GM12864 (cell line): ENCODE measurements at regions not wholly inside any gene's neighbourhood (a gene's known extent, or its start where the extent isn't known, plus 50 kb on each side); places are given as distances from the start of the nearest gene placed in this dataset.

Source experiments
- DNase-seq: peaks from one replicate; pipeline ENCODE4 v3.0.0-alpha.2; 2011; ENCODE audit warnings: low read depth
- H3K4me3 ChIP-seq: 2 replicates; pipeline ENCODE4 v1.5.1; 2011; ENCODE audit warnings: mild to moderate bottlenecking, low read depth, low read length, control low read depth
- TF ChIP-seq, protein P1 (sequence below): IDR thresholded peaks from 2 replicates; pipeline ENCODE4 v1.5.1; 2011; ENCODE audit warnings: low read depth, mild to moderate bottlenecking, moderate library complexity, low read length, control low read depth, inconsistent platforms; ENCODE audit errors: missing control alignments

DNA sequence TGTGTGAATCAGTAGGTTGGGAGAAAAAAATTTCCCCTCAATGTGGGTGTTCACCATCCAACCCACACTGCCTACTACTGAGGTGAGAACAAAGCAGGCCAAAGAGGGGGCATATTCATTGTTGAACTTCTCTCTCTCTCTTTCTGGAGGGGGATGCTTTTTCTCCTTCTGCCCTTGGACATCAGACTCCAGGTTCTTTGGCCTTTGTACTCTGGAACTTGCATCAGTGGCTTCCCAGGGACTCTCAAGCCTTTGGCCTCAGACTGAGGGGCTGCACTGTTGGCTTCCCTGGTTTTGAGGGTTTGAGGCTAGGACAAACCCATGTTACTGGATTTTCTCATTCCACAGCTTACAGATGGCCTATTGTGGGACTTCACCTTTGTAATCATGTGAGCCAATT lies 417.2 kb downstream of the ELAVL2 start:
- no peak for DNase-seq
- H3K4me3 ChIP-seq = no peak overlapping the region
- TF ChIP-seq, protein P1, sequence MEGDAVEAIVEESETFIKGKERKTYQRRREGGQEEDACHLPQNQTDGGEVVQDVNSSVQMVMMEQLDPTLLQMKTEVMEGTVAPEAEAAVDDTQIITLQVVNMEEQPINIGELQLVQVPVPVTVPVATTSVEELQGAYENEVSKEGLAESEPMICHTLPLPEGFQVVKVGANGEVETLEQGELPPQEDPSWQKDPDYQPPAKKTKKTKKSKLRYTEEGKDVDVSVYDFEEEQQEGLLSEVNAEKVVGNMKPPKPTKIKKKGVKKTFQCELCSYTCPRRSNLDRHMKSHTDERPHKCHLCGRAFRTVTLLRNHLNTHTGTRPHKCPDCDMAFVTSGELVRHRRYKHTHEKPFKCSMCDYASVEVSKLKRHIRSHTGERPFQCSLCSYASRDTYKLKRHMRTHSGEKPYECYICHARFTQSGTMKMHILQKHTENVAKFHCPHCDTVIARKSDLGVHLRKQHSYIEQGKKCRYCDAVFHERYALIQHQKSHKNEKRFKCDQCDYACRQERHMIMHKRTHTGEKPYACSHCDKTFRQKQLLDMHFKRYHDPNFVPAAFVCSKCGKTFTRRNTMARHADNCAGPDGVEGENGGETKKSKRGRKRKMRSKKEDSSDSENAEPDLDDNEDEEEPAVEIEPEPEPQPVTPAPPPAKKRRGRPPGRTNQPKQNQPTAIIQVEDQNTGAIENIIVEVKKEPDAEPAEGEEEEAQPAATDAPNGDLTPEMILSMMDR = no peak

DNA sequence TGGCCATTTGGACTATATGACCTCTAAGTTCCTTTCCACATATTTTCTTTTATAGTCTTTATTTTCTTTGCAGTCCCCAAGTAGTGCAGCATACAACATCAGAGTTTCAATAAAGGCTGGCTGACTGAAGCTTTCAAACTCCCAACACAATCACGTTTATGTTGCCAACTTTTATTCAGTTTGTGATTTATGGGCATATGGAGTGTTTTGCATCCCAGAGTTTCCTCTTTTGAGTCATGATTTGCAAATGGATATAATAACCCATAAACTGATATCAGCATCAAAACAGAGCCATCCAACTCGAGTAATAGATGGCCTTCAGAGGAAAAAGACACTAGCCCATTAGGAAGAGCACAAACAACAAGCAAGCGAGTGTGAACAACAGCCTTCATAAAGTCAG lies 414.0 kb downstream of the ELAVL2 start:
- DNase-seq = no peak
- TF ChIP-seq, protein P1 = no peak
- no peak overlapping the region for H3K4me3 ChIP-seq

DNA sequence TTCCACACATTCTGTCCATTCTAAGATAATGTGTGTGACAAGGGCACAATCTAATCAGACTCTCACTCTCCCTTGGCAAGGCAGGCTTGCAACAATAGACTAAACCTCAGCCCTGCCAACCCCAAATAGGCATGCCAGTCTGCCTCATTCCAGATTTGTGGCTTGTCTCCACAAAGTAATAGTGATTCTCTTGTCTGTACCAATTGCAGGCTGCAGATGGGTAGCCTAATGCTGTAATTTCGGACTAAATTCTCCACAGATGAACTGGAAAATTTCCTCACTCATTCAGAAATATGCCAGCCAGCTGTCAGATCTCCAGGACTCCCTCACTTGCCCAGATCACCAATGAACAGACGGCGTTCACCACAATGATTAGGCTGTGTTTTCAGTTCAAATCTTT lies 413.6 kb downstream of the ELAVL2 start:
- DNase-seq = no peak
- TF ChIP-seq, protein P1 = no peak
- H3K4me3 ChIP-seq = no peak overlapping the region

DNA sequence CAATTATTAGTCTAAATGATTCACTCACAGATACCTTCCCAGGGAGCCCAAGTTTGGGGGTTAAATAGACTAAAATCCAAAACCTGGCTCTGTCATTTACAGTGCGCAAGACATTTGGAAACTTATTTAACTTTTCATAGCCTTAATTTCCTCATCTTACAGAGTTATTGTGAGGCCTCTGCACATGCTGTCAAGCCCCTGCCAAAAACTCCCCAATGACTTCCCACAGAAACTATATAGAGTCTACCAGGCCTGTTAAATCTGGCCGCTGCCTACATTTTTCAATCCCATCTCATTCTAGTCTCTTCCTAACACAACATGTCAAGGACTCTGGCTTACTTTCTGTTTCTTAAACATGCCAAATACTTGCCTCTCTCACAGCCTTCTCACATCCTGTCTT lies 412.5 kb downstream of the ELAVL2 start:
- no peak for DNase-seq
- H3K4me3 ChIP-seq = no peak overlapping the region
- TF ChIP-seq, protein P1 = no peak

GRCh38 chr9:23423999-23424398 lies 402.0 kb downstream of the ELAVL2 start:
- no peak overlapping the region for H3K4me3 ChIP-seq
- DNase-seq = no peak
- TF ChIP-seq, protein P1 = no peak

DNA sequence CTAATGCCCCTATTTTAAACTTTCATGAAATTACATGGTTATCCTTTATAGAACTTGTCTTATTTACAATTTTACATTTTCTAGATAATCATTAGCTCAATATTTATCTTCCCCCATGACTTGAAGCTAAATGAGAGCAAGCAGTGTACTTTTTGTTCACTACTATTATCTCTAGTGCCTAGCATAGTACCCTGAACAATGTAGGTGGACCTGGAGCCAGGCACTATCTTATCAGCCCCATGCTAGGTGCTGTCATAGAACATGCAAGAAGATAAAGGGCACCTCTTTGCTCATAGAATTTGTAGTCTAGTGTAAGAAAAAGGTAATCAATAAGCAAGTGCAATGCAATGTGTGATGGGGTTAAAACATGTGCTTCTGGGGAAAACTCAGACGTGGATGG lies 399.9 kb downstream of the ELAVL2 start:
- TF ChIP-seq, protein P1 = no peak
- DNase-seq = no peak
- no peak overlapping the region for H3K4me3 ChIP-seq

DNA sequence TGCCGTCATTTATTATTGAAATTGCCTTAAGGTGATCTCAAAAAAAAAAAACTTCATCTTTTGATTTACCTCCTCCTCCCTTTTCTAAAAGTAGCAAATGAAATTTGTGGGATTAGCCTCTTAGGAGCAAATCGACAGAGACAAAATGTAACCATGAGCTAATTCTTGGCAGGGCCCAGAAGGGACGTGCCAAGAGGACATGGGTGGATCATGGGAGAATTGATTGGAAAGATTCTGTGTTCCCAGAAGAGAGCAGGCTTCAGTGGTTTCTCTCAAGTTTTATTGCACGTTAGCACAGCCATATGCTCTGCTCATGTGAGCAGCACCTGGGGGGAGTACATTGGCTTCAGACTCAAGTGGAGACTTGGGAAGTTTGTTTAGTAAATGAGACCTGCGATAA lies 394.6 kb downstream of the ELAVL2 start:
- H3K4me3 ChIP-seq = no peak overlapping the region
- DNase-seq = no peak
- TF ChIP-seq, protein P1 = no peak
